ENCODE measurements at regions not wholly inside any gene's neighbourhood (a gene's known extent, or its start where the extent isn't known, plus 50 kb on each side); places are given as distances from the start of the nearest gene placed in this dataset.
A peak's percentile ranks its signal among the peaks of the same experiment; 100 is the strongest.

DNA sequence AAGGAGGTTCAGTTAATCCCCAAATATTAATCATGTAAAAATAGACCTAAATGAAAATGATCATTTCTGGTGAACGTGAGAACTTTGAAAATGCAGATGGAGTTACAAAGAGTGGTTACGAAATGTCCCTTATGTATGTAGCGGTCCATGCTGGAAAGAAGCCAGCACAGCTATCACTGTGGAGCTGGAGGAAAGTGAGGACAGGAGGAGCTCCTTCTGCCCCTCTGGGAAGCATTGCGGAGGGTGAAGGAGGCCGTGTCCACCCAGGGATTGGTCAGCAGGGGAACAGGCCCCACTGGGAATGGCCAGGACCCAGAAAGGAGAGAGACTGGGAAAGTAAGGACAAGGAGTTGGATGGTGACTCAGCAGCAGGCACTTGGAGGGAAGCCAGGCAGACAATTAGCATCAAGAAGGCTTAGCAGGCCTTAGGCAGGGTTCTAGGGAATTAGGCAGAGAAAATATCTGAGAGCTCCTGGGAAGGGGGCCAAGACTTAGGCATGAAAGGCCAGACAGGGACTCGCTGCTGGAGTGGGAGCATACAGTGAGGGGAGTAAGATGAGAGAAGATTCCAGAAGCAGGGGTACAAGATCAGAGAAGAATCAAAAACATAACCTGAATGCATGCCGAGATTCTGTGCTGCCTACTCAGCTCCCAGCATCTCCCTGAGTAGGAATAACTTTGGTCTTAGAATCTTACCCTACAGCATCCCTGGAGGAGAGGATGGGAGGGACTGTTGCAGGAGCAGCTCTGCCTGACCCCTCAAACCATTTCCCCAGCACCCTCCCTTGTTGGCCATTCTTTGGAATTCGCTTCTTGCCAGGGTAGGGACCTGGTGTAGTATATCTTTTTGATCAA lies 171.0 kb upstream of the UMPS start:
- DNase-seq: no peak

DNA sequence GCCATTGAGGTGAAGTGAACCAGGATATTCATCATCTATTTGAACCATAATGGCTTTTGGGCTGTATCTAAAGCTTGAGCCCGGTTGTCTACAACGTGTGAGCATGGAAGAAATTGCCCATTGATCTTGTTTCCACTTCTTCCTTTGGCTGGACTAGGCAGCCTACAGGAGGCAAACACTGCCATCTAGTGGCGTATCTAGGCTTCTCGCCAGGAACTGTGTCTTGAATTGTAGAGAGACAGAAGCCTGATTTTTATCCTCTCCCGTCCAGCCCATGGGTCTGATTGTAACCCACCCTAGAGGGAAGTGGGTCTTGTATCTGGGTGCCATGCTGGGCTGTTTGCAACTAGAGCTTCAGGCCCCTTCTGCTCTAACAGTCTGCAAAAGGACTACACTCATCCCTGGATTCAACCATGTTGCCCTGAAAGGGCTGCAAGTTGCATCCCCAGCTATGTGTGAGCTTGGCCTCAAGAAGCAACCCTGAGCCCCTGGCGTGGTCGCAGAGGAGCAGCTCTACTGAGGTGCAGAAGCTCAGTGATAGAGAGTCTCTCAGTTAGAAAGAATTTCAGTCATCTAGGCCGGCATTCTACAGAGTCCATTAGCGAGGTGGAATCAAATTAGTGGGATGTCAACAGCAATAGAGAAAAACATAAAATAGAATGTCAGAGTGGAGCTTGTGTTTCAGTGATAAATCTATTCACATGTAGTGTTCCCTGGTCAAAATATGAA lies 170.2 kb upstream of the UMPS start:
- peak; percentile 79 for DNase-seq

DNA sequence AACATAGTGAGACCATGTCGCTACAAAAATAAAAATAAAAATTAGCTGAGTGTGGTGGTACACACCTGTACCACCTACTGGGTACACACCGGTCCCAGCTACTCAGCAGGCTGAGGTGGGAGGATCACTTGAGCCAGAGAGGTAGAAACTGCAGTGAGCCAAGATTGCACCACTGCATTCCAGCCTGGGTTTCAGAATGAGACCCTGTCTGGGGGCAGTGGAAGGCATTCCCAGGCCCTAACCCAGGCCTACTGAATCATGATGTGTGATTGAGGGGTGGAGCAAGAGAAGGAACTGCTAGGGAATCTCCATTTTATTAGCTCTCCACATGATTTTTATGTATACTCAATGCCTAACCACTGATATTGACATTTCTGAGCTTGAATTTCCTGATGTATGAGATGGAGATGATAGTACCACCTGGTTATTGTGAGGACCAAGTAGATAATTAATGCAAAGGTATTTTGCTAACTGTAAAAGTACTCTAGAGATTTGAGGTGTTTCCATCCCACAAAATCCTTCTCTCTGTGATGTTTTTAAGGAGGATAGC lies 169.5 kb upstream of the UMPS start:
- DNase-seq: no peak

DNA sequence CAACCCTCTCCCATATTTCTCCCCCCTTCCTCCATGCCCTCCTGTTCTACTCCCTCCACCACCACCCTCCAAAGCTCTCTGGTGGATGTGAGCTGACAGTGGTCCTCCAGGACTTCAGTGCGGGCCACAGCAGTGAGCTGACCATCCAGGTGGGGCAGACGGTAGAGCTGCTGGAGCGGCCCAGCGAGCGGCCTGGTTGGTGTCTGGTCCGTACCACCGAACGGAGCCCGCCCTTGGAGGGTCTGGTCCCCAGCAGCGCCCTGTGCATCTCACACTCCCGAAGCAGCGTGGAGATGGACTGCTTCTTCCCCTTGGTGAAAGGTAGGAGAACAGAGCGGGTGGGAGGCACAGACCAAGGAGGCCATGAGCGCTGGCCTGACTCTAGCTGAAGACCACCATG lies 167.5 kb upstream of the UMPS start:
- DNase-seq: no peak

DNA sequence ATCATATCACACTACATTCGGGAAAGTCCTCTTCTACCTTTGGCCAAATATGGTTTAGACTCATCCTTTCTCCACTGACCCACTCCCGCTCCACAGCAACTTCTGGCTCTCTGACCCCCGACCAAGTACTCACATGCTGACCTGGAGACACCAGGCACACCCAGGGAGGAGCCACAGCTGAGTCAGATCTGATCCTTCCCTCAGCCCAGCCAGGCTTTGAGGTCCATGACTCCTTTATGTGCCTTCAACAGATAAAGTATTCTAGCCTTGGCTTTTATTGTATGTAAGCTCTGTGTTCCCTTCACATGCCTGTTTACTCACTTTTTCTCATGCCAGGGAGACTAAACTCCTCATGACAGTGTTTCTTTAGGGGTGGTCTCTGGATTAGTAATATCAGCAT lies 166.9 kb upstream of the UMPS start:
- DNase-seq: no peak

DNA sequence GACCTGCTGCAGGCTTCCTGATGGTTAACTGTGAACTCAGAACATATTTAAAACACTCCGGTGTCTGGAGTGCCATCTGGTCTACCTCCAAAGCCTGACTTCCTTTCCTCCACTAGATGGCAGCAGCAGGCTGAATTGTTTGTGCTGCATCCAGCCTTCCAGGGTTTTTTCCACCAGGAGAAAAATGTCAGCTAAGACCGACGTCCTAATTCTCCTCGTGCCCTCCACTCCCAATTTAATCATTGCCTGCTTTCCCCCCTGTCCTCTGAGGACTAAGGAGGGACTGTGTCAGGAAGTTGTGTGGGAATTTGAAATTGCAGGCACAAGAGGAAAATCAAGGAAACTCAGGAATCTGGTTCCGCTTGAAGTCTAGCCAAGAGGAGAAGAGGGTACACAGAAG lies 165.2 kb upstream of the UMPS start:
- peak; percentile 65 for DNase-seq

DNA sequence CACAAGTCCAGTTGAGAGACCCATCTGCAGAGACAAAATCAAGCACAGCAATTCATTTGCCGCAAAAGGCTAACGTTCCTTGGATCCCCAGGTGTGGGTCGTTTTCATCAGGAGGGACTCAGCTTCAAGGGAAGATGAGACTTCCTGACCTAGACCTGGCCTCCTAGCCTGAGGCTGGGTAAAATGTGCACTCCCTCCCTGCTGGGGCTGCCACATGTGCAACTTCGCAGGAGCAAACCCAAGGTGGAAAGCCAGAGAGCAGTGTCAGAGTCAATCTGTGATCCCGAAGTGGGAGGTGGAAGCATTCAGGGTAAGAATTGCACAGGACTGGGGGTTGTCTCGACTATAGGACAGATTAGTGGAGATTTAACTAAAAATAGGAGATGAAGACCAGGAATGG lies 164.7 kb upstream of the UMPS start:
- DNase-seq: no peak

DNA sequence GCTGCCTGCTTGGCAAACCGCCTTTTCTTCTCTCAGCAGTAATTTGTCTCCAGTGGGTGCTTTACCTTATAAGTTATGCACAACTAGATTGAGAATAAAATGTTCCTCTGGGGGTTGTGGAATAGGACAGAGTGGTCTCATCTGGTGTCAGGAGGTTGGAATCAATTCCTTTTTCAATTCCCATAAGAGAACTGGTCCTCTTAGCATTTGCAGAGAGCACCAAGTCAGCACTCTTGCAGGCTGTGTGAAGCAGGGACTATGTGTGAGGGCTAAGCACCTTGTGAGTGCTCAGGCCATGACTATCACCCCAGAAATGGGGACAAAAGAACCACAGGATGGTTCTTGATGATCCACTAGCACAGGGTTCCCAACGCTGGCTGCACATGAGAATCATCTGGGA lies 163.6 kb upstream of the UMPS start:
- DNase-seq: no peak

DNA sequence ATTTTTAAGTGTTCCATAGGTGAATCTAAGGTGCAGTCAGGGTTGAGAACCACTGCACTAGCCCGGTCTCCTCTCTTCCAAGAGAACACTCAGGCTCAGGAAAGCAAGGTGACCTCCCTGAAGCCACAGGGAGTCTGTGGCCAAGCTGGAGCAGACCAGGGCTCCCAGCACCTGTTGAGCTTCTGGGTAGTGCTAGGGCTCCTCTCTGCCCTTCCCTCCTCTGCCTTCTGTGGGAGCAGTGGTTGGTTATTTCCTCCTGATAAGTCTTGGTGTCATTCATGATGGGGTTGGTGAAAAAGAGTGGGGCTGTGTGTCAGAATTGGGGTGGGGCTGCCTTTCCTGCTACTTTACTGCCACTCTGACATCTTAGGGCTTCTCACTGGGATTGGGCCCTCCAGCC lies 163.1 kb upstream of the UMPS start:
- DNase-seq: no peak

DNA sequence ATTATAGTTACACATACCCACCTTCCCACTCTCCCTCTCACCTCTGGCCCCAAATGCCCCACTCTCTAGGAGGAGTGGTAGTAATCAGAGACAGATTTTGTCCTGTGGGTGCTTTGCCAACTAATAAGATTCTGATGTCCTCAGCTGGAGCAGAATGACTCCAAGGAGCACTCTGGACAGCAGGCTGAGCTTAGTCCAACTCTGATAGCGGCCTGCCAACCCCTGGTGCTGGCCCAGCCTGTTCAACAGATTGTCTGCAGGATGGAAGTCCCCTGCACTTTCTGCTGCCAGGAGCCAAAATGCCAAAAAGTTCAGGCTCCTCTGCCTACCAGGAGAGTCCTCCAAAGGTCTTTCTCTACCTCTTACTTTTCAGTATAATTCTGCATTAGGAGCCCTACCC lies 160.5 kb upstream of the UMPS start:
- no peak for DNase-seq

DNA sequence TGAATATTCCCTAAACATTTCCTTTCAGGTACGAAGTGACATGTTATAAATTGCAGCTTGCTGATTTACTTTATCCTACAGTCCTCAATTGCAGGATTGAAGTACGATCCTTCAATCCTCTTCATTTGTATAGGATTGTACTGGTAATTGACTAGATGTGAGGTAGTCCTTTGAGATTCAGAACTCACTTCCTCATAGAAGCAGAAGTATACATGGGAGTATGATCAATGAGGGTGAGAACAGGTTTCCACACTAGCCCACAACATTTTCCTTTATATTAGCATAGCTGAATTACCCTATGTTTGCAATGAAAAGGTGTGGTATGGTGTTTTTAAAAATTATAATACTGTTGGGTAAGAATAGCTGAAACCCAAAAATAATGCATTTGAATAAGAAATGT lies 160.0 kb upstream of the UMPS start:
- DNase-seq: no peak

DNA sequence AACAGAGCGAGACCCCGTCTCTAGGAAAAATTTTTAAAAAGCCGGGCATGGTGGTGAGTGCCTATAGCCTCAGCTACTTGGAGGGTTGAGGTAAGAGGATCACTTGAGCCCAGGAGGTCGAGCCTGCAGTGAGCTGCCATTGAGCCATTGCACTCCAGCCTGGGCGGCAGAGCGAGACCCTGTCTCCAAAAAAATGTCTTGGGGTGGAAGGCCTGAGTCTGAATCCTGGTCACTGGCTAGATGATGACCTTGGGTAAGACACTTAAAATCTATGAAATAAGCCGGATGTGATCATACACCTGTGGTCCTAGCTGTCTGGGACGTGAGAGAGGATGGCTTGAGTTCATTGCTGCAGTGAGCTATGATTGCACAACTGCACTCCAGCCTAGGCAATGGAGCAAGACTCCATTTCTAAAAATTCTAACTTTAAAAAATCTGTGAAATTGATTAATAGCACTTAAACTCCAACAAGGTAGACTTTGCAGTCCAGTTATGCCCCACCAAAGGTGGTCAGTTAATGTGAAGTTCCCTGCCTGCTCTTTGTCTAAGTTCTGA lies 157.3 kb upstream of the UMPS start:
- no peak for DNase-seq

DNA sequence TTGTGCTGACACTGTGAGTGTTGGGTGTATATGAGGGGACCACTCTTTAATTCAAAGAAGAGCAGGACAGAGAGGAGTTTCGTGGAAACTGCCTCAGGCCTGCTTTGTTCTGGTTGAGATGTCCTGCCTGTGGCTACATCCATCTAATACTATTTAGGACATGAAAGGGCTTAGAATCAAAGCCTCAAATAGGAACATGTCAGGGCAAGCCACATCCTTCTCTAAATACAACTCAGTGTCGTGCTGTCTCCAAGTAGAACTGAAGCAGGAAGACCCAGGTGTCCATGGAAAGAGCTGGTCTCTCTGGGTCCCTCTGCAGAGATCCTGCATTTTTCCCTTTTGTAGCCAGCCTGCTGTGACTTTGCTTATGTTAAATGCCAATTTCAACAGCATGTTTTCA lies 156.2 kb upstream of the UMPS start:
- DNase-seq: no peak

DNA sequence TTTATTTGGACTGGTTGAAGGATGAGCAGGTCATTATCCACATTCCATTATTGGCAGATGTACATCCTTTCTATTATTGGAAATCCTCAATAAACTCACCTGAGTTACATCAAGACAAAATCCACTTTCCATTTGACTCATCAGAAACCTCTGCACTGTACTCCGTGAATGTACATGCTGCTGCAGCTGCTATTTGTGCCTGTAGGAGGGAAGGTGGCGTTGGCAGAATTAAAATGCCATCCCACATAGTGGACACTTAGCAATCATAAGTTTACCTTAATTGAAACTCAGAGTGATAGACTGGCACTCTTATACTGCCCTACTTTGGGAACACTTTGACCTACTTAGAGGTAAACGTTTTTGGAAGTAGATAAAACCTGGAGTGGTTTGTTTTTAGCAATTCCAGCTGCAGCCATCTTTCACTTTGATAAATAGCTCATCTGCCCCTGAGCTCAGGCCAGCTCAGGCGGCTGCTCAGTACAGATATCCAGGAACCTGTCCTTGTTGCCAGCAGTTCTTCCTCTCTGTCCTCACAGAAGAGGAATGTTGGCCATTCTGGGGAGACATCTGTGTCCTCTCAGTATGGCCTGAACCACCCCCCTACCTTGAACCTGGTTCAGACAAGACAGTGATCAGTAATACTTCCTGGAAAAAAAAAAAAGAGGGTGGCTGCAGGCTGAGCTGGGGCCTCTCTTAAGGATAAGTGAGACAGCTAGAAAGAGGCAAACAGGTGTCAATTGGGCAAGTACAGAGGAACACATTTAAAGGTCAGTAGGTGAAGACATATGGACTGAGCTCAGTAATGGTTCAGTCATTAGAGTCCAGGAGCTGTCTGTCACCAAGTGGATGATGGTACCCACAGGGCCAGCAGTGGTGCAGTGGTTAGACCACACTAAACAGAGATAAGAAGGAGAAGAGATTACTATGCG lies 153.4 kb upstream of the UMPS start:
- DNase-seq: peak; percentile 37

DNA sequence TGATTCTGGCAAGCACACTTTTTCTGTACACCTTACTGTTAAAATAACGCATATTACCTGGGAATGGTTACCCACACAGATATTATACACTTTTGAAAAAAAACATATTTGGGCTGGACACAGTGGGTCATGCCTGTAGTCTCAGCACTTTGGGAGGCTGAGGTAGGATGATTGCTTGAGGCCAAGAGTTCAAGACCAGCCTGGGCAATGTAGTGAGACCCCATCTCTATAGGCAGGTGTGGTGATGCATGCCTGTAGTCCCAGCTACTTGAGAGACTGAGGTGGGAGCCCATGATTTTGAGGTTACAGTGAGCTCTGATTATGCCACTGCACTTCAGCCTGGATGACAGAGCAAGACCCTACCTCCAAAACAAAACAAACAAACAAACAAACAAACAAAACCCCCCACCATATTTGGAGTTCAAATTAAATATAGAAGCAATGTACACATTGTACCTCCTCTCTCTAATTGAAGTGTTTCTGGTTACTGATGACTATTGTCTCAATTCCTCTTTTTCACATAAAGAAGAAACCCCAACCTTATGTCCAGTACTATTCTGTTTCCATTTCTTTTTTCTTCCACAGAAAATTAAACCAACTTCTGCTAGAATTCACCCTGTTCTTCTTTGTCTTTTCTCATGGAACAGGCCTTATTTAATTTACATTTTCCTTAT lies 152.6 kb upstream of the UMPS start:
- DNase-seq: no peak

DNA sequence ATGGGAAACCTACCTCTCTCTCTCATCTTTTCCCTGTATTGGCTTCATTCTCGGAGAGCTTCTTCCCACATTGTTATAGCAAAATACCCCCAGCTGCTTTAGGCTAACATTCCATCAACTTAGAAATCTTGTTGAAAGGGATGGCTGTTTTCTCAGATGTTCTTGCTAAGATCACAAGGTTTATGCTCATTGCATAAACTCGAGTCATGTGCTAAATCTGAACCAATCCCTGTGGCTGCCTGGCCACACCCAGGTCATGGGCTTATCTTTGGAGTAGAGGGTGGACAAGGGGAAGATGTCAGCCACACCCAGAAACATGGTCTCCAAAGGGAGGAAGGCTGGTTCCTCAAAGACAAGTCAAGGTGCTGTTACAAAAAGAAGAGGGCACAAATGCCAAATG lies 150.6 kb upstream of the UMPS start:
- DNase-seq: no peak

DNA sequence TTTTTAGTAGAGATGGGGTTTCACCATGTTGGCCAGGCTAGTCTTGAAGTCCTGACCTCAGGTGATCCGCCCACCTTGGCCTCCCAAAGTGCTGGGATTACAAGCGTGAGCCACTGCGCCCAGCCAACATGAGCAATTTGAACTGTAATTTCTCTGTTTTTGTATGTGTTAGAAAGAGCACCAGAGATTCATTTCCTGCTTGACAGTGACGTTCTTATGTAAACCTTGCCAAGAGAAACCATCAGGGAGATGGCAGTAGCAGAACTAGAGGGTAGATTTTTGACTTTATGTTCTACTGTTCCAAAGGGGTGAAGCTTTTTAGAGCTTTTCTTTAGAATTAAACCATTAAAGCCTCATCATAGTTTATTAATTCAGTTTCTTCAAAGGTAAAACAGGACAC lies 148.1 kb upstream of the UMPS start:
- DNase-seq: no peak

DNA sequence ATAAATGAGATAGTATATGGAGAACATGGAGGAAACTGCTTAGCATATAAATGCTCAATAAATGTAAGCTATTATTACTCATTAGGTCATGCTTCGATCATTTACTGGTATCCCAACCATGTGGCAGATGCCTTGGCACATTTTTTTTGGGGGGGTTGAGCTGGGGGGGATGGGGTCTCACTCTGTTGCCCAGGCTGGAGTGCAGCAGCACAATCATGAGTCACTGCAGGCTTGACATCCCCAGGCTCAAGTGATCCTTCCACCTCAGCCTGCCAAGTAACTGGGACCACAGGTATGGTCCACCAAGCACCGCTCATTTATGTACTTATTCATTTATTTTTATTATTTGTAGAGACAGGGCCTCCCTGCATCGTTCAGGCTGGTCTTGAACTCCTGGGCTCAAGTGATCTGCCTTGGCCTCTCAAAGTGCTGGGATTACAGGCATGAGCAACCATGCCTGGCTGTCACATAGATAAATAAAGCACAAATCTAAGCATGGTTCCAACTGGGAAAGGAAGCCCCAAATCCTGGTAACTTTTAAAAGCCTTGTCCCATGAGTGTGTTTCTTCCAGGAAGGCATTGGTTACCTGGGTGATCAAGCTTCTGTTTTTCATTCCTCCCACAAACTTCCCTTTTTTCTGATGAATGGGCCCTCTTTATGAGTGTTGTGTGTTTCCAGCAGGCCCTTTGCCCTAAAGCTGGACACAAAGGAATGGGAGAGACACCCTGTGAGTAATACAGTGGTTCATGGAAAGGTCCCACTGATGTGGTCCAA lies 147.4 kb upstream of the UMPS start:
- DNase-seq: no peak

DNA sequence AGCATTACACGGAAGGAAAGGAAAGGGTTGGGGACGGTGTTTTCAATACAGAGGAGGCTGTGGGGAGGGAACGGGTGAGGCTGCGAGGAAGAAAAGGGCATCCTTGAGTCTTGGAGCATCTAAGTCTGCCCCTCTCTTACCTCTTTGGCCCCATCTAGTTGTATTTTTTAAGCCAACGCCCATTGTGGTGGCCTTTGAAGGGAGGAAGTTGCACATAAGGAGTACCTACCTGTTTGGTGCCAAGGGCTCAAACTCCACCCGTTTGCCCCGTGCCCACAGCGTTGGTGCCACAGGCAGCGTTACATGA lies 146.1 kb upstream of the UMPS start:
- DNase-seq: no peak

DNA sequence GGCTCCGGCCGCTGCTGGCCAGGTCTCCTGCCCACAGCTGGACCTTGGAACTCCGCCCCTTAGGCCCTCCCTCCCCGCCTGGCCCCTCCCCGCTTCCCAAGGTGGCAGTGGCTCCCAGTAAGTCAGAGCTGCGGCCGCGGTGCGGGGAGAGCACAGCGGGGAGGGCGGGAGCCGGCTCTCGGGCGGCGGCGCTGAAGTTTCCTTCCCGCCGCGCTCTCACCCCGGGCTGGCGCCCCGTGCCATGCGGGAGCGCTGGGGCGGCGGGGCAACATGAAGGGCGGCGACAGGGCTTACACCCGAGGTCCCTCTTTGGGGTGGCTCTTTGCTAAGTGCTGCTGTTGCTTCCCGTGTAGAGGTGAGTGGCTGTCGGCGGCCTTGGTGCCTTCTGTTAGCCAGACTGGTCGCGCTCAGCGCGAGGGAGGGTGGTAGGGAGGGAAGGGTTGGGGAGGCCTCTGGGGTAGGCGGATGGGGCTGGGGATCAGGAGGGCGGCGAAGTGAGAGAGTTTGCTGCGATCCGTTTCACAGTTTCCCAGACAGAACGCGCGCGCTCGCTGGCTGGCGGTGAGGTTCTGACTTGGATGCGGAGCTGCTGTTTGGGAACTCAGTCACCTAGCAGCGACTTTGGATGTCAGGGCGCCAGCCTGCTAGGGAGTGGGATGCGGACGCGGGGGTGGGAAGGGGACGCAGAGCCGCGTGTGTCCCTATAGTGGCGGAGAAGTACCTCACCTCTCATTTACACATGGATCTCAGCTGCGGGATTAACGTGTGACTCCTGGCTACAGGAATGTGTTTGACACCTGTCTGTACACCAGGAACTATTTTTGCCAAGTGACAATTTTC lies 145.5 kb upstream of the UMPS start:
- DNase-seq: peak; percentile 57
